ENCODE measurements at regions not wholly inside any gene's neighbourhood (a gene's known extent, or its start where the extent isn't known, plus 50 kb on each side); places are given as distances from the start of the nearest gene placed in this dataset.

DNA sequence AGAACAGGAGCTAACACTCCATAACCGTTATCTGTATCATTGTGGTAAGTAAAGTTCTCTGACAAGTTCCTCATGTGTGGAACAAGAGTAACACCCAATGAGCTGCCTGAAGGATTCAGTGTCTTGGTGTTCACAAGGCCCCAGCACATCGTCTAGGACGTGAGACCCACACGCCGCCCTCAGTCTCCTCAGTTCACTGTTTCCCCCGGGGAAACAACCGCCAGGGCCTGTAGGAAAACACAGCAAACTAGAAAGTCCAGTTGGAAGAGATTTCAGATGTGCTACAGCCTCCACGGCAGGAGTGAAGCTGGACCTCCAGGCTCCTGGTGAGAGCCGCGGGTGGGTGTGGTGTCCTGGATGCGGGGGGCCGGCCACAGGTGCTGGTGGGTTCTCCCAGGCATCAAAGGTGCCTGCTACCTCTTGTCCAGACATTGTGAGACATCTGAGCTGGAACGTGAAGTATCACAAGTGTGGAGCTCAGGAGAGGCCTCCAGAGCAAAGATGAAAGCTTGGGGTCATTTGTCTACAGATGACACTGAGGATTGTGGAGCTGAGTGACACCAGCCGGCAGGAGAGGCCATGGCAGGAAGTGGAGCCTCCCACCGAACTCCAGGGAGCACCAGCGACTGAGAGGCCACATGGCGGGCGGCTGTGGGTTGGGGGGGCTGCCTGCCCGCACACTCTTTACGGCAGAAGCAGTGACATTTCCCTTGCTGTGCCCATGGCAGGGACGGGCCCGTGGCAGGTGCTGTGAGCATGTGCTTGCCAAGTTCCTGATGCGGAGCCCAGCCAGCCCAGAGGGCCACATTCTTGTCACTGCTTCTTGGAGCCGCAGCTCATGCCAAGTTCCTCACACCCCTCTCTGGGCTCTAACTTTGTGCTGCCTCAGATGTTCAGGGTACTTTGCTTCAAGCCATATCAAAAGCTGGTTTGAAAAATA is 131.2 kb downstream of the TMEM18 start:
- DNase-seq: no peak

GRCh38 chr2:545228-545627 is 132.0 kb downstream of the TMEM18 start:
- DNase-seq: no peak

- no peak for DNase-seq
Observed at GRCh38 chr2:538646-539045, 138.6 kb downstream of the TMEM18 start.

DNA sequence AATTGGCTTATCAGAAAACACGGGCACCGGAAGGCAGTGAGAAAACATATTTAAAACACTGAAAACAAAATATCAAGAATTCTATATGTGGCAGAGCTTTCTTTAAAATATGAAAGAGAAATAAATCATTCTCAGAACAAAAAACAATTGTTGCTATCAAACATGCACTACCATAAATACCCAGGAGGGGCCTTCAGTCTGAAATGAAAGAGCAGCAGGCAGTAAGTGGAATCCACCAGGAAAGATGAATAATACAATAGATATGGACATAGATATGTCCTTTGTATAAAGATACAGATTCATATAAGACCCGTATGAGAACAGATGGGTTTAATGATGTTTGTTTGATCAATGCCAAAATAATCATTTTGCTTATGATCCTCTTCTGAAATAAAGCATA is 142.0 kb downstream of the TMEM18 start:
- DNase-seq: no peak

DNA sequence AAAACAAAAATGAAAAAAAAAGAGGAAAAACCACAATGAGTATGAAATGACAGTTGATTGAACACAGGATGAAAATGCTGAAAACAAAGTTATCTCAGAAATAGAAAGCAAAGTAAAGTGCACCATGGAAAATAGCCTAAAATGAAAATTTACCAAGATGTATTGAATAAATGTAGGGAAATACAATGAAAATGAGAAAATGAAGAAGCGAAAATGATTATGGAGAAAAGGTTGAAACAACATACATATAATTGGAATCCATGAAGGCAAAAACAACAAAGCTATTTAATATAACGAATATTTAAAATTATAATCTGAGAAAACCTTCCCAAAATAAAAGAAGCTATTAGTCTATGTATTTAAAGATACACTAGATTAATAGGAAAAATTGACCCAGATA is 147.4 kb downstream of the TMEM18 start:
- no peak for DNase-seq

DNA sequence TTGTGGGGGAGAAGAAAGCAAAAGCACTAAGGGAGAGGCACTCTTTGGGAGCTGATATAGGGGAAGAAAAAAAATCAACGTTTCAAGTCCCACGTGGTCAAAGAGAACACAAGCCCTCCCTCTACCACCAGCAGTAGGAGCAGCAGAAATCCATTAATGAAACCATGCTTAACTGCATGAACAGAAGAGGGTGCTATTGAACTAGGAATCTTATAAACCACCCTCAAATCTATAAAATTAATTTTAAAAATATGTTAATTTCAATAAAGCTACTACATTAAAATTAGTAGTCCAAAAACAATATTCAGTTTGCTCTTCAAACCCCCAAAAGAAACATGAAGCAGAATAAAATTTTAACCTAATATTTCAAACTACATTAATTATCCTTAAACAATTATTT is 147.8 kb downstream of the TMEM18 start:
- peak; percentile 30 for DNase-seq

- DNase-seq: no peak
Observed at GRCh38 chr2:527581-527980, 149.6 kb downstream of the TMEM18 start.

DNA sequence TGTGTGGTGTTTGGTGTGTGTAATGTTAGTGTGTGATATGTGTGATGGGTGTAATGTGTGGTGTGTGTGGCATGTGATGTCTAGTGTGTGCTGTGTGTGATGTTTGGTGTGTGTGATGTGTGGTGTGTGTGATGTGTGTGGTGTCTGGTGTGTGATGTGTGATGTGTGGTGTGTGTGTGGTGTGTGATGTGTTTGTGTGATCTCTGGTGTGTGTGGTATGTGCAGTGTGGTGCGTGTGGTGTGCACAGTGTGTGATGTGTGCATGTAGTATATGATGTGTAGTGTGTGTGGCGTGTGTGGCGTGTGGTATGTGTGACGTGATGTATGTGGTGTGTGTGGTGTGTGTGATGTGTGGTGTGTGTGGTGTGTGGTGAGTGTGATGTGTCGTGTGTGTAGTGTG is 150.3 kb downstream of the TMEM18 start:
- no peak for DNase-seq

DNA sequence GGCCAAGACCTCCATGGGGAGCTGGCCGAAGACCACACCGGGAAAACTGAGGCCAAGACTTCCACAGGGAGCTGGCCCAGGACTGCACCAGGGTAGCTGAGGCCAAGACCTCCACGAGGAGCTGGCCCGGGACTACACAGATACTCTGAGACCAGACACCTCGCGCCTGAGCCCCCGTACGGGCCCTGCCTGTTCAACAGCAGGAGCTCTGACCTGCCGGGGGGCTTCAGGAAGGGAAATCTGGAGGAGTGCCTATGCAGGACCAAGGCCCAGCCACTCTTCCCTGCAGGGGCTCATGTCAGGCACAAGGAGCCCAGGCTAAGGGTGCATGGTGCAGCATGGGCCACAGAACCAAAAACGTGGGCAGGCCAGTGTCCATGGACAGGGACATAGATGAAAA is 151.6 kb downstream of the TMEM18 start:
- DNase-seq: no peak

- DNase-seq: no peak
Observed at GRCh38 chr2:525021-525420, 152.2 kb downstream of the TMEM18 start.

DNA sequence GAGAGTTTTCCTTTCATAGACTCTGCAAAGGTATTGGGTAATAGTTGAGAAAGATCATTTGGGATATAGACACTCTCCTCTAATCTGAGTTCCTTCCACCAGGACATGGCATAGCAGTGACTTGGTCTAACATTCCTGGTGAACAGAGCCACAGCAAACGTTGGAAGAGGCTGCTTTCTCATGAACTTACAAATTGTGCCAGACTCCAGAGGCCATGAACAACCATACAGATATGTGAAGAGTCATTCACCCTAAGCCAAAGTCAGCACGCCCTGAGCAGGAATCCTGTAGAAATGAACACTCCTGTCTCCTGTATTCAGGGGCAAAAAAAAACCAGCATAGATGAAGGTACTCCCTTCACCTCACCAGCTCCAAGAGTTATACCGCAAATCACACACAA is 152.8 kb downstream of the TMEM18 start:
- no peak for DNase-seq

DNA sequence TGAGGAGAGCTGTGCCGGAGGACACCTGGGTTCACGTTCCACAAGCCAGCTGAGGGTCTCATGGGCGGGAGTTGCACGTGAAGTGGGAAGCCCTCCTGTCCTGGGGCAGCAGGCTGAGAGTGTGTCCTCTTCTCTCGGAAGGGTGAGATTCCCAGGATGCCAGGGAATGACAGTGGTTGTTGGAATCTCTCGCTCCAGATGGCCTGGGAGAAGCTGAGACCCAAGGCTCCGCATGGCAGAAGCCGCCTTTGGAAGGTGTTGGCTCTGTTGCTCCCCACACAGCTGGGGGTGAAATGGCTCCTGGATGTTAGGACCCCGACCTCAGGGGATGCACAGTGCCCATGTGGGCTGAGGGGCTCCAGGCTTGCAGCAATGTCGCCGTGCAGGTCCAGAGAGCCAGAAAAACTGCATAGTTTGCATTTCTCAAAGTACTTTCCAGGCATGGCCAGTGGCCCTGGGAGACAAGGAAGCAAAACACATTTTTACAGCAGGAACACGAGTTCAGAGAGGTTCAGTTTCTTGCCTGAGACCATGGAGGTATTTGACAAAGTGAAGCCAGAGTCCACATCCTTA is 153.4 kb downstream of the TMEM18 start:
- DNase-seq: no peak

- DNase-seq: no peak
Observed at GRCh38 chr2:522776-523175, 154.4 kb downstream of the TMEM18 start.

GRCh38 chr2:521853-522530 is 155.2 kb downstream of the TMEM18 start:
- no peak for DNase-seq

- no peak for DNase-seq
Observed at GRCh38 chr2:520663-521340, 156.4 kb downstream of the TMEM18 start.

GRCh38 chr2:516944-517343 is 160.3 kb downstream of the TMEM18 start:
- DNase-seq: no peak

DNA sequence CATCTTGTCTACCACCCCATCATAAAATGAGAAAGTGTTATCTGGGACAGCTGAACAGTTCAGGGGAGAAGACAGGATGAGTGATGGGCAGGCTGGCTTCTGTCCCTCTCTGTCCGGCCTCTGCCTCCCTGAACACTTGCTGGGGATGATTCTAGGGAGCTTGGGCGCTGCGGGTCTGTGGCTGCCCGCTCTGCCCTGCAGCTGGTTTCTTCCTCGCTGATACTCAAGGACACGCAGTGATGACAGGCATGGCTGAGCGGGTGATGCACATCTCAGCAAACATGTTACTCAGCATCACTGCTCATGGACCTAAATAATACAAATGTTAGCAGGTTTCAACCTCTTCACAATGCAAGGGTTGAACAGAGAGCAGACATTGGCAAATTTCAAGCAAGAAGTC is 161.1 kb downstream of the TMEM18 start:
- no peak for DNase-seq

DNA sequence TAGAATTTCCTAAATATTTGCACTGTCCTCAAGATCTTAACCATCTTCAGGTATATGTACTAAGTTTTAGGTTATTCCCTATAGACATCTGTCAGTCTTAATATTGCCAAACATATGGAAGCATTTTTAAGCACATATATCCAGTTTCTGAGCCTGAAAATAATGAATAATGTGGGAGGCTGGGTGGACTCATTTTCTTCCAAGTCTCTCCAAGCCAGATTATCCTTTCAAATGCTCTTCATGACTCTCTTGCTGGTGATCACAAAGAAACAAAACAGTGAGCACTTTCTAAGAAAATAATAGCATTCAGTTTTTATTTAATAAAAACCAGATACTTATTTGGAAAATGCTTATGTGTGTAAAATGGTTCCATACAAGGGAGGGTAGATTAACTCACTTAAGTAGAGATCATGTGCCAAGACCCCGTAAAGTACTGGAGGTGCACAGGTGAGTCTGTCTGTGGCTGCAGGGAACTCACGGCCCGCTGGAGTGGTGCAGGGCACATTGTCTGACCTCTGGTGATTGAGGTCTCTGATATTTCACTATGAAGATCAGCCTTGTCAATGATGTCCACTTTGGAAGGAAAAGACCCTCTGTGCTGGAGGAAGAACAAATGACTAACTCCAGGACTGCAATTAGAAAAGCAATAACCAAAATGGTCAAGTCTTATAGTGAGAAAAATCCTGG is 161.6 kb downstream of the TMEM18 start:
- no peak for DNase-seq

DNA sequence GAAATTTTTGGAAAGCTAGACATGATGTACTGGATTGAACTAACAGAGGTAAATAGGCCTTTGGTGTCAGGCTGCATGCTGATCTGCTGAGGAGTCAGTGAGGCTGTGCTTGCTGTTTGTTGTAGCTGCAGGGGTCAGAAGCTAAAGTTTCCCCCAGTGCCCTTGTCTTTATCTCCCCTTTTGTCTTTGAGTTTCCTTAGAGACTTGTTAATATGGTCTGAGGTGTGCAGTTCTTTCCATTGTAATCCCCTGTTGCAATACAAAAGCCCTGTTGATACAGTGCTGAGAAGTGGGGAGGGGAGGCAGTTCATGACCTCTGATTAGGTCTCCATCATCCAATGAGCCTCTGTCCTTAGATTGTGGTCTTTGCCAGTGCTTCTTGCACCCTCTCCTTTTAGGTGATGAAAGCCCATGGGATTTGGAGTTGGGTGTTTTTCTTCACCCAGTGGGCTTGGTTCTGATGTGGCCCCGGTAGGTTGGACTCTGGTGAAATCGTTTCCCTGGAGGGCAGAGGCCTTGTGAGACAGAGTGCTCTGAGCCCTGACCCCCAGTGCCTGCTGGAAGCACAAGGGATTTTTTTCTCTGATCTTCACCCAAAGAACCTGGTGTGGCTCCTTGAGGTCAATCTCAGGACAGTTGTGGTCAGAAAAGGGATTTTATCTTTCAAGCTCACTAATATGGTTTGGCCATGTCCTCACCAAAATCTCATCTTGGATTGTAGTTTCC is 163.1 kb downstream of the TMEM18 start:
- no peak for DNase-seq

DNA sequence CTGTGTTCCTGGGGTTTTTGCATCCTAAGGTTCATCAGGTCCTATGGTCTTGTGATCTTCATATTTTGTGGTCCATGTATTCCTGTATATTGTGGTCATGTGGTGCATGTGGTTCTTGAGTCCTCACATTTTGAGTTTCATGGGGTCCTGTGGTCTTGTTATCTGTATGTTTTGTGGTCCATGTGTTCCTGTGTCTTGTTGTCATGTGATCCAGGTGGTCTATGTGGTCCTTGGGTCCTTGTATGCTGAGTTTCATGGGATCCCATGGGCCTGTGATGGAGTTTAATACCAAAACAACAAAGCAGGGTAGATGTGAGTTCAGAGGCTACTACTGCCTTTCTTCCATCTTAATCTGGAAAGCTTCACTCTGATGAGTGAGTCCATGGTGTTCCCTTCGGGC is 166.4 kb downstream of the TMEM18 start:
- no peak for DNase-seq

- no peak for DNase-seq
Observed at GRCh38 chr2:509888-510287, 167.3 kb downstream of the TMEM18 start.

GRCh38 chr2:508121-508520 is 169.1 kb downstream of the TMEM18 start:
- DNase-seq: no peak

Data from NCI-H526 treated with DMSO at 0.1 percent for 48 hours (cell line).